Activated CD8-positive, alpha-beta T cell treated with anti-CD3 and anti-CD28 coated beads for 36 hours (primary cell): ENCODE measurements at regions not wholly inside any gene's neighbourhood (a gene's known extent, or its start where the extent isn't known, plus 50 kb on each side); places are given as distances from the start of the nearest gene placed in this dataset.

Source experiments
- ATAC-seq: fragments of 200-7000 bp; cut with Tn5 transposase; one replicate; pipeline ENCODE4 v1.10.0; 2021; ENCODE audit warnings: mild to moderate bottlenecking, moderate library complexity
- CTCF ChIA-PET: fragments of 350-600 bp; sonication (Branson Sonifier 250); formaldehyde crosslinking; loops from one replicate; lab custom pipeline; 2021; ENCODE audit warnings: antibody characterized with exemption; lab: Charles Lee
- POLR2A ChIA-PET: fragments of 350-600 bp; sonication (Branson Sonifier 250); formaldehyde crosslinking; loops from one replicate; lab custom pipeline; 2021; ENCODE audit warnings: antibody characterized with exemption; lab: Charles Lee
- DNase-seq: peaks from one replicate; pipeline ENCODE4 v3.0.0-alpha.2; 2020
- H3K27ac Mint-ChIP-seq: one replicate; pipeline ENCODE4 v1.8.0; 2021; ENCODE audit warnings: mild to moderate bottlenecking, mixed read lengths
- H3K27me3 Mint-ChIP-seq: one replicate; pipeline ENCODE4 v1.8.0; 2021; ENCODE audit warnings: mixed read lengths
- H3K36me3 Mint-ChIP-seq: one replicate; pipeline ENCODE4 v1.8.0; 2021; ENCODE audit warnings: low read depth, mixed read lengths
- H3K4me1 Mint-ChIP-seq: one replicate; pipeline ENCODE4 v1.8.0; 2021; ENCODE audit warnings: low read depth, mixed read lengths
- H3K4me3 Mint-ChIP-seq: one replicate; pipeline ENCODE4 v1.8.0; 2021; ENCODE audit warnings: mild to moderate bottlenecking, moderate library complexity, mixed read lengths
- H3K9me3 Mint-ChIP-seq: one replicate; pipeline ENCODE4 v1.8.0; 2021; ENCODE audit warnings: mixed read lengths
- intact Hi-C: fragments of 100-400 bp; cut with micrococcal nuclease; formaldehyde crosslinking; loops from one replicate; pipeline ENCODE4 v1.10.0; 2022
- TF ChIP-seq, protein P1 (sequence below): fragments of 200-600 bp; IDR thresholded peaks from one replicate; pipeline ENCODE4 v1.8.0; 2022; ENCODE audit warnings: antibody characterized with exemption, mild to moderate bottlenecking

- Mint-ChIP-seq H3K27me3 (no peaks in the 10 kb centered on the region), H3K4me1 (peaks cover 24% of the 10 kb centered on the region), H3K4me3 (no peak overlapping the region), H3K36me3 (peaks cover 3% of the 10 kb centered on the region), H3K27ac (no peak overlapping the region), H3K9me3 (no peaks in the 10 kb centered on the region)
- no peak for ATAC-seq
- TF ChIP-seq, protein P1, sequence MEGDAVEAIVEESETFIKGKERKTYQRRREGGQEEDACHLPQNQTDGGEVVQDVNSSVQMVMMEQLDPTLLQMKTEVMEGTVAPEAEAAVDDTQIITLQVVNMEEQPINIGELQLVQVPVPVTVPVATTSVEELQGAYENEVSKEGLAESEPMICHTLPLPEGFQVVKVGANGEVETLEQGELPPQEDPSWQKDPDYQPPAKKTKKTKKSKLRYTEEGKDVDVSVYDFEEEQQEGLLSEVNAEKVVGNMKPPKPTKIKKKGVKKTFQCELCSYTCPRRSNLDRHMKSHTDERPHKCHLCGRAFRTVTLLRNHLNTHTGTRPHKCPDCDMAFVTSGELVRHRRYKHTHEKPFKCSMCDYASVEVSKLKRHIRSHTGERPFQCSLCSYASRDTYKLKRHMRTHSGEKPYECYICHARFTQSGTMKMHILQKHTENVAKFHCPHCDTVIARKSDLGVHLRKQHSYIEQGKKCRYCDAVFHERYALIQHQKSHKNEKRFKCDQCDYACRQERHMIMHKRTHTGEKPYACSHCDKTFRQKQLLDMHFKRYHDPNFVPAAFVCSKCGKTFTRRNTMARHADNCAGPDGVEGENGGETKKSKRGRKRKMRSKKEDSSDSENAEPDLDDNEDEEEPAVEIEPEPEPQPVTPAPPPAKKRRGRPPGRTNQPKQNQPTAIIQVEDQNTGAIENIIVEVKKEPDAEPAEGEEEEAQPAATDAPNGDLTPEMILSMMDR = no peak
- no peak for DNase-seq
- CTCF ChIA-PET = no interaction called here
- POLR2A ChIA-PET = no interaction called here
- intact Hi-C loops = no loop called here
These were observed 154.1 kb upstream of the BTG1 start for GRCh38 chr12:92299744-92300143.

DNA sequence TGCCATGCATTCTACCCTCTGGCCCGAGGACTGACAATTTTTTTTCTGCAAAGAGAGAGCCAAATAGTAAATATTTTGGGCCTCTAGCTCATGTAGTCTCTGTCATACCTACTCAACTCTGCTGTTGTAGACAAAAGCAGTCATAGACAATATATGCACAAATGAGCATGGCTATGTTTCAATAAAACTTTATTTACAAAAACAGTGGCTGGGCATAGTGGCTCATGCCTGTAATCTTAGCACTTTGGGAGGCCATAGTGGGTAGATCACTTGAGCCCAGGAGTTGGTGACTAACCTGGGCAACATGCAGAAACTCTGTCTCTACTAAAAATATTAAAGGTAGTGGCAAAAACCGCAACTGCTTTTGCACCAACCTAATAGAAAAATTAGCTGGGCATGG lies 153.7 kb upstream of the BTG1 start:
- ATAC-seq (no peak), DNase-seq (no peak)
- ChIA-PET CTCF (interaction anchor here (1.0 kb wide), 1 partner anchor 76 kb away, joined by 3 read pairs; no protein-coding TSS in a partner anchor), POLR2A (no interaction called here)
- TF ChIP-seq, protein P1 = no peak
- intact Hi-C loops = no loop called here
- H3K36me3 Mint-ChIP-seq = peaks cover 3% of the 10 kb centered on the region
- H3K4me3 Mint-ChIP-seq = no peak overlapping the region
- no peak overlapping the region for H3K27ac Mint-ChIP-seq
- H3K4me1 Mint-ChIP-seq = peaks cover 22% of the 10 kb centered on the region
- no peaks in the 10 kb centered on the region for H3K27me3 Mint-ChIP-seq
- no peaks in the 10 kb centered on the region for H3K9me3 Mint-ChIP-seq

GRCh38 chr12:92297932-92298696 lies 152.5 kb upstream of the BTG1 start:
- TF ChIP-seq, protein P1 = no peak
- Mint-ChIP-seq H3K4me1 (peaks cover 15% of the 10 kb centered on the region), H3K27ac (peak overlapping the region; percentile 83), H3K27me3 (no peaks in the 10 kb centered on the region), H3K36me3 (peaks cover 3% of the 10 kb centered on the region), H3K4me3 (no peak overlapping the region), H3K9me3 (no peaks in the 10 kb centered on the region)
- ATAC-seq (peak; percentile 83), DNase-seq (peak; percentile 9)
- intact Hi-C loops = no loop called here
- CTCF ChIA-PET = interaction anchor here (1.0 kb wide), 1 partner anchor 75 kb away, joined by 3 read pairs; no protein-coding TSS in a partner anchor
- POLR2A ChIA-PET = interaction anchor here (0.6 kb wide), 2 partner anchors 72 to 81 kb away, joined by 3 read pairs; no protein-coding TSS in a partner anchor

DNA sequence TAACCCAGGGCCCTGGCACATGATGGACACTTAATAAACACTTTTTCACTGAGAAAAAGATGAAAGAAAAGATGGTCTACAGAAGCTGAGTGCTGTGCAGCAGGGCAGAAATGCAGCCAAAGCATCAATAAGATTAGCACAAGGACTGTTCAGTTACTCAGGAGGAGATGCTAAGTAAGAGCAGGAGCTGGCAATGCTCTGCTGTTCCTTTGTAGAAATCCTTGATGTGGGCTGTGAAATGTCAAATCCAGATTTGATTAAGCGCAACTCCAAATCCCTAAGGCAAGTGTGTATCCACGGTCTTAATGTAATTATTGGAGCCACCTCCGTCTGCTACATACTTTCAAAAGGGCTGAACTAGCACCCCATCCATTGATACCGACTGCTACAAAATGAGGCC lies 151.8 kb upstream of the BTG1 start:
- no peak overlapping the region for H3K4me3 Mint-ChIP-seq
- POLR2A ChIA-PET = interaction anchor here (0.6 kb wide), 2 partner anchors 73 to 82 kb away, joined by 3 read pairs; no protein-coding TSS in a partner anchor

More for the DNA sequence above, 151.8 kb upstream of the BTG1 start:
- Mint-ChIP-seq H3K27ac (peak overlapping the region; percentile 83), H3K9me3 (no peaks in the 10 kb centered on the region), H3K27me3 (no peaks in the 10 kb centered on the region), H3K4me1 (peaks cover 15% of the 10 kb centered on the region), H3K36me3 (peaks cover 3% of the 10 kb centered on the region)
- TF ChIP-seq, protein P1 = no peak
- DNase-seq (no peak), ATAC-seq (peak; percentile 10)
- intact Hi-C loops = no loop called here
- CTCF ChIA-PET = interaction anchor here (0.6 to 1.0 kb wide), 2 partner anchors 13 to 38 kb away, joined by 3 read pairs; no protein-coding TSS in a partner anchor
